H54 (cell line): ENCODE measurements at regions not wholly inside any gene's neighbourhood (a gene's known extent, or its start where the extent isn't known, plus 50 kb on each side); places are given as distances from the start of the nearest gene placed in this dataset.

ENCODE experiments used
- DNase-seq: peaks from one replicate; pipeline ENCODE4 v3.0.0; 2011; ENCODE audit warnings: low spot score, mixed read lengths; ENCODE audit not compliant: insufficient read length
- FAIRE-seq: peaks from 3 replicates; lab custom pipeline; 2011; peaks lifted over from hg19 to GRCh38; lab: Jason Lieb, UNC
- POLR2A ChIP-seq: IDR thresholded peaks from 2 replicates; pipeline ENCODE4 v1.6.1; 2011; ENCODE audit warnings: low read depth, mild to moderate bottlenecking, low read length

GRCh38 chr9:2904242-2904930 is 60.5 kb upstream of the PUM3 start:
- FAIRE-seq: no peak
- DNase-seq: no peak
- TF ChIP-seq POLR2A: no peak
